Psoas muscle (tissue), 7 donors: ENCODE measurements at regions not wholly inside any gene's neighbourhood (a gene's known extent, or its start where the extent isn't known, plus 50 kb on each side); places are given as distances from the start of the nearest gene placed in this dataset.

Source experiments
- ATAC-seq, 4 donors: fragments of 200-7000 bp; cut with Tn5 transposase; one replicate each; pipeline ENCODE4 v1.9.1; 2020; ENCODE audit warnings: moderate library complexity in 3 of 4, mild to moderate bottlenecking in 2 of 4
- DNase-seq, 2 donors: peaks; one replicate each; pipeline ENCODE4 v3.0.0-alpha.2; 2020
- H3K27ac ChIP-seq: fragments of 200-600 bp; one replicate; pipeline ENCODE4 v1.8.0; 2022
- H3K27me3 ChIP-seq, 3 donors: fragments of 200-600 bp in 1 of 3; one replicate each; pipeline versions ENCODE4 v1.6.1 to v1.8.0; 2013 to 2022; ENCODE audit warnings: low read length in 2 of 3, mild to moderate bottlenecking in 2 of 3, moderate library complexity in 1 of 3; ENCODE audit not compliant: insufficient read depth in 3 of 3
- H3K36me3 ChIP-seq, 2 donors: fragments of 200-600 bp in 1 of 2; one replicate each; pipeline versions ENCODE4 v1.6.1 to v1.8.0; 2013 to 2022; ENCODE audit warnings: low read depth in 1 of 2, mild to moderate bottlenecking in 1 of 2, moderate library complexity in 1 of 2; ENCODE audit not compliant: insufficient read depth in 1 of 2
- H3K4me1 ChIP-seq: fragments of 200-600 bp; one replicate; pipeline ENCODE4 v1.8.0; 2022
- H3K4me3 ChIP-seq: fragments of 200-600 bp; one replicate; pipeline ENCODE4 v1.8.0; 2022; ENCODE audit warnings: mild to moderate bottlenecking
- H3K9me3 ChIP-seq: fragments of 200-600 bp; one replicate; pipeline ENCODE4 v1.8.0; 2022
- CTCF ChIP-seq: fragments of 200-600 bp; IDR thresholded peaks from one replicate; pipeline ENCODE4 v1.8.0; 2022; ENCODE audit warnings: antibody characterized with exemption
- WGBS, 3 donors: extraction: QIAGEN DNeasy Blood & Tissue Kit; methylation state at CpG; one replicate each; pipeline versions ENCODE4 v1.1.6 to v1.1.7; 2013; 5-methylcytosine and 5-hydroxymethylcytosine counted together
- intact Hi-C, 2 donors: fragments of 100-400 bp; cut with DNase I; formaldehyde crosslinking; loops; one replicate each; pipeline versions ENCODE4 v1.11.0 to v1.14.2; 2022
- donor health status: healthy with polysubstance abuse.
- donor health status: DM: no; HTN: no; CAD: no; lungs with moderate emphysema.
- donor health status: Bipolar disorder and iron deficiency.
- donor health status: healthy.
- donor health status: DM: yes; HTN: yes; CAD: no.
- donor health status: DM: no; HTN: no; CAD: no.
- donor health status: DM: yes; HTN: yes; CAD: no.

DNA sequence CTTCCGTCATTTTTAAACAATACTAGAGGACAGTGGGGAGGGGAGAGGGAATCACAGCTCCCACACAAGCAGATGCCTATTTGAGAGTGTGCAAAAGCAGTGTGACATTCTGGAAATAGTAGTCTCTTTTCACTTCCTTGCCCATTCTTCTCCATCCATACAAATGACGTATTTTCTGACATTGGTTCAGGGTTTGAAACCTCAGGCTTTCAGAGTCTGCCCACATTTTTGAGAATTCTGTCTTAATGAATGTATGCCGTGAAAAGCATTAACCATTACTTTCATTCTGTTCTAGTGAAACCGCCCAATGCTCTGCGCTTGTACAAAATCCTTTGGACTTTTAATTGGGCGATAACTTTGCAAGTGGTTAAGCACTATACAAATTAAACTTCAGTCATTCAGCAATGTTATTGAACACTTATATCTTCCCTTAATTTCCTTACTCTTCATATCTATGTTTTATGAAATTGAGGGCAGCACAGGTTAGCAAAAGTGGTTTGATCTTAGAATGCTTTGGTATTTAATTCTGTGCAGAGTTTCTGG lies 265.7 kb downstream of the SOX4 start:
- ATAC-seq (no peak), DNase-seq (no peak)
- H3K4me3 ChIP-seq: no peak overlapping the region
- H3K36me3 ChIP-seq: peaks cover 0 to 3% of the 10 kb centered on the region in 2 donors
- no peak overlapping the region for H3K27ac ChIP-seq
- intact Hi-C loops: no loop called here
- H3K9me3 ChIP-seq: no peaks in the 10 kb centered on the region
- no peaks in the 10 kb centered on the region for H3K27me3 ChIP-seq
- WGBS, 3 donors: 82 to 93% (median 89%) methylated on average over 6 of the region's 6 CpGs
- H3K4me1 ChIP-seq: no peaks in the 10 kb centered on the region
- TF ChIP-seq CTCF: no peak

DNA sequence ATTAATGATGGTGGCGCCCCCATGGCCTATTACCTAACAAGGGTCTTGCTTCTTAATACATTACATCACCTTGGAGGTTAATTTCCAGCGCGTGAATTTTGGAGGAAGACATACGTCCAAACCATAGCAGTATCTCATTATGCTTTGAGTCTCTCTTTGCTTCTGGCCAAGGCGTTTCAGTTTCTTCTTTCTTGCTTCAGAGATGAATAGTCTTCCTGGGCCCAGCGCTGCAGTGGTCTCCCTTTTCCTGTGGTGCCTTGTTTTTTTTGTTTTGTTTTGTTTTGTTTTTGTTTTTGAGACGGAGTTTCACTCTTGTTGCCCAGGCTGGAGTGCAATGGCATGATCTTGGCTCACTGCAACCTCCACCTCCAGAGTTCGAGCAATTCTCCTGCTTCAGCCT lies 268.4 kb downstream of the SOX4 start:
- Histone ChIP-seq H3K4me3 (no peak overlapping the region), H3K9me3 (no peaks in the 10 kb centered on the region), H3K27ac (no peak overlapping the region), H3K4me1 (no peaks in the 10 kb centered on the region), H3K36me3 (peaks cover 0 to 3% of the 10 kb centered on the region in 2 donors), H3K27me3 (no peaks in the 10 kb centered on the region)
- intact Hi-C loops: no loop called here
- ATAC-seq: no peak
- DNase-seq: no peak
- 94 to 97% (median 96%) methylated on average over 8 of the region's 8 CpGs for WGBS, 3 donors
- TF ChIP-seq CTCF: no peak

DNA sequence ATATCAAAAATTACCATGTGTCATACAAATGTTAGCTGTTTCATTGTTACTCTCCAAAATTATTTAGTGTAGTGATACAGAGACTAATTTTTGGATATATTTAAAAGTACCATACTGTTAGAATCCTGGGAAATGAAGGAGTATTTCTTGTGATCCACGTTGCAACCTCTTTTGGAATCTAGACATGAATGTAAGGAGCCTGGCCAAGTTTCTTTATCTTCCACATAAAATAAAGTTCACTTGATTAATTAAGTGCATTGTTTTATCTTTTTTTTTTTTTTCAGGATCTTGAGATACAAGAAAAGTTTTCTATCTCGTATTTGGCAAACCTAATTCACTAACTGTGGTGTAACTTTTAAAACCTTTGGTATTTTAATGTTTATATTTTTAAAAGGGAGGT lies 270.7 kb downstream of the SOX4 start:
- Histone ChIP-seq H3K9me3 (no peaks in the 10 kb centered on the region), H3K4me3 (no peak overlapping the region), H3K36me3 (no peaks in the 10 kb centered on the region), H3K27me3 (no peaks in the 10 kb centered on the region), H3K4me1 (no peaks in the 10 kb centered on the region), H3K27ac (no peak overlapping the region)
- intact Hi-C loops: no loop called here
- TF ChIP-seq CTCF: no peak
- ATAC-seq (no peak), DNase-seq (no peak)
- WGBS, 3 donors: 52 to 66% (median 53%) methylated on average over 2 of the region's 2 CpGs

GRCh38 chr6:21868226-21868625 lies 274.7 kb downstream of the SOX4 start:
- 67 to 68% (median 68%) methylated on average over 2 of the region's 2 CpGs for WGBS, 3 donors

More at GRCh38 chr6:21868226-21868625, 274.7 kb downstream of the SOX4 start:
- Histone ChIP-seq H3K9me3 (no peaks in the 10 kb centered on the region), H3K4me1 (no peaks in the 10 kb centered on the region), H3K27me3 (no peaks in the 10 kb centered on the region), H3K36me3 (no peaks in the 10 kb centered on the region), H3K27ac (no peak overlapping the region), H3K4me3 (no peak overlapping the region)
- no peak for TF ChIP-seq CTCF
- ATAC-seq: no peak
- intact Hi-C loops: no loop called here
- DNase-seq: no peak
